ENCODE measurements at regions not wholly inside any gene's neighbourhood (a gene's known extent, or its start where the extent isn't known, plus 50 kb on each side); places are given as distances from the start of the nearest gene placed in this dataset.
"Not testable (repeated sequence)": the region's sequence is repeated elsewhere in the genome, so short reads cannot be mapped to it uniquely, and the experiment has no call there.

DNA sequence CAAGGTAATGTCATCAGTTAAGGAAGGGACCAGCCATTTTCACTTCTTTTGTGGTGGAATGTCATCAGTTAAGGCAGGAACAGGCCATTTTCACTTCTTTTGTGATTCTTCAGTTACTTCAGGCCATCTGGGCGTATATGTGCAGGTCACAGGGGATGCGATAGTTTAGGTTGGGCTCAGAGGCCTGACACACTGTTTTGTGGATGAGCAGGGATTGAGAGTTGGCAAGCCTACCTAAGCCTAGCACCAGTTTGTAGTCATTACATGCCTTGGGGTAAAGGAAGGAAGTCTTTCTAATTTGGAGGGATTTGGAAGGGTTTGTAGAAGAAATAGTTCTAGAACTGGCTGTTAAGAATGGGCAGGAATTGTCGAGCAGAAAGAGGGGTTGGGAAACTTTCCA is 457.2 kb downstream of the TMEM135 start:
- TF ChIP-seq, protein P1, sequence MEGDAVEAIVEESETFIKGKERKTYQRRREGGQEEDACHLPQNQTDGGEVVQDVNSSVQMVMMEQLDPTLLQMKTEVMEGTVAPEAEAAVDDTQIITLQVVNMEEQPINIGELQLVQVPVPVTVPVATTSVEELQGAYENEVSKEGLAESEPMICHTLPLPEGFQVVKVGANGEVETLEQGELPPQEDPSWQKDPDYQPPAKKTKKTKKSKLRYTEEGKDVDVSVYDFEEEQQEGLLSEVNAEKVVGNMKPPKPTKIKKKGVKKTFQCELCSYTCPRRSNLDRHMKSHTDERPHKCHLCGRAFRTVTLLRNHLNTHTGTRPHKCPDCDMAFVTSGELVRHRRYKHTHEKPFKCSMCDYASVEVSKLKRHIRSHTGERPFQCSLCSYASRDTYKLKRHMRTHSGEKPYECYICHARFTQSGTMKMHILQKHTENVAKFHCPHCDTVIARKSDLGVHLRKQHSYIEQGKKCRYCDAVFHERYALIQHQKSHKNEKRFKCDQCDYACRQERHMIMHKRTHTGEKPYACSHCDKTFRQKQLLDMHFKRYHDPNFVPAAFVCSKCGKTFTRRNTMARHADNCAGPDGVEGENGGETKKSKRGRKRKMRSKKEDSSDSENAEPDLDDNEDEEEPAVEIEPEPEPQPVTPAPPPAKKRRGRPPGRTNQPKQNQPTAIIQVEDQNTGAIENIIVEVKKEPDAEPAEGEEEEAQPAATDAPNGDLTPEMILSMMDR (IDR thresholded peaks at IDR 0.05): not testable (repeated sequence)
- not testable (repeated sequence) for TF ChIP-seq POLR2A (IDR thresholded peaks at IDR 0.05)

Data from Peyer's patch (tissue), 4 donors.